HUES6 (cell line): ENCODE measurements at regions not wholly inside any gene's neighbourhood (a gene's known extent, or its start where the extent isn't known, plus 50 kb on each side); places are given as distances from the start of the nearest gene placed in this dataset.

Source experiments
- H3K27ac ChIP-seq: 2 replicates; pipeline ENCODE4 v1.7.0; 2013; ENCODE audit warnings: low read depth, mild to moderate bottlenecking, low read length, inconsistent platforms
- H3K27me3 ChIP-seq: 2 replicates; pipeline ENCODE4 v1.6.1; 2013; ENCODE audit warnings: low read length; ENCODE audit not compliant: control insufficient read depth, insufficient read depth
- H3K36me3 ChIP-seq: 2 replicates; pipeline ENCODE4 v1.6.1; 2013; ENCODE audit warnings: low read length; ENCODE audit not compliant: control insufficient read depth, insufficient read depth
- H3K4me1 ChIP-seq: 2 replicates; pipeline ENCODE4 v1.6.1; 2013; ENCODE audit warnings: low read length; ENCODE audit not compliant: control insufficient read depth, insufficient read depth
- H3K4me3 ChIP-seq: 2 replicates; pipeline ENCODE4 v1.5.1; 2013; ENCODE audit warnings: low read depth, low read length
- H3K9ac ChIP-seq: one replicate; pipeline ENCODE4 v1.6.1; 2013; ENCODE audit warnings: mild to moderate bottlenecking, low read length
- H3K9me3 ChIP-seq: 2 replicates; pipeline ENCODE4 v1.6.1; 2013; ENCODE audit warnings: low read depth, low read length; ENCODE audit not compliant: control insufficient read depth, insufficient read depth

GRCh38 chrX:40149286-40150175 lies 51.8 kb upstream of the BCOR start:
- Histone ChIP-seq H3K9me3 (no peaks in the 10 kb centered on the region), H3K9ac (no peak overlapping the region), H3K36me3 (no peaks in the 10 kb centered on the region), H3K27me3 (peaks cover 92% of the 10 kb centered on the region), H3K4me1 (peaks cover 50% of the 10 kb centered on the region), H3K27ac (no peak overlapping the region), H3K4me3 (peak overlapping the region; percentile 33)

DNA sequence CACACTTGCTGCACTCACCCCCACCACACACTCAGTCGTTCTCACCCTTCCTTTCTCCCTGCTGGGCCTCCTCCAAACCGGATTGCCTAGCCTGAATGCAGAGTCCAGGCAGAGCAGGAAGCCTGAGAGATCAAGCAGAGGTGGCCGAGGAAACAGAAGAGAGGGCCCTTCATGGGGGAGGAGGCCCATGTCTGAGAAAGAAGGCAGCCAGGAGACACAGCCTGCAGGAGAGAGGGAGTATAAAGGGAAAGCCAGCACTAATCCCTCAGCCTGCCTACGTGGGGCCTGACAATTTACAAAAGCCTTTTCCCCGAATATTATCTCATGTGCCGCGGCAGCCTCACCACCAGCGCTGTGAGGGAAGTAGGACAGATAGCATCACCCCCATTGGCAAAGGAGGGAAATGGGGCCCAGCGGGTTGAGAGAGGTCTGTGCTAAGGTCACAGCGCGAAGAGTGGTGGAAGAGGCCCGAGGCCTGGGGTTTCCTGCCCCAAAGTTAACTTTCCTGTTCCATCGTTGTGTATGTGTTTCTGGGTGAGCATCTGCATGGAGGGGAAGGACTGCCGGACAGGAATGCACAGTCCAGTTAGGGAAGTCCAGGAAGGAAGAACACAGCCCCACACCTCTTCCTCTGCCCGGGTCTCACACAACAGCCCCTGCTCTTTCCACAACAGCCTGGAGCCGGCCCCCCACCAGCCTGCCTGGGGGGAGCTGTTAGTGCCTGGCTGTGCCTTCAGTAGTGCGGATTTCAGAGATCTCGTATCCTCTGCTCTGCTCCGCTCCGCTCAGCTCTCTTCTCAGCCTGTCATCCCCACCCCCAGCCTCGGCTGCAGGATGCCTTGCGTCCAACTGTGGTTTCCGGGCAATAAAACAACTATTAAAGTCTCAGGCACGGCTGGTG lies 50.9 kb upstream of the BCOR start:
- H3K4me3 ChIP-seq: peak overlapping the region; percentile 33
- H3K4me1 ChIP-seq: peaks cover 55% of the 10 kb centered on the region
- peak overlapping the region; percentile 18 for H3K9ac ChIP-seq
- no peak overlapping the region for H3K27ac ChIP-seq
- H3K36me3 ChIP-seq: no peaks in the 10 kb centered on the region
- H3K9me3 ChIP-seq: no peaks in the 10 kb centered on the region
- H3K27me3 ChIP-seq: peaks cover 100% of the 10 kb centered on the region

GRCh38 chrX:40147971-40148370 lies 50.2 kb upstream of the BCOR start:
- Histone ChIP-seq H3K27me3 (peaks cover 99% of the 10 kb centered on the region), H3K4me3 (peak overlapping the region; percentile 61), H3K4me1 (peaks cover 56% of the 10 kb centered on the region), H3K27ac (no peak overlapping the region), H3K9me3 (no peaks in the 10 kb centered on the region), H3K9ac (no peak overlapping the region), H3K36me3 (no peaks in the 10 kb centered on the region)
